Astrocyte (in vitro differentiated cells and primary cell): ENCODE measurements at regions not wholly inside any gene's neighbourhood (a gene's known extent, or its start where the extent isn't known, plus 50 kb on each side); places are given as distances from the start of the nearest gene placed in this dataset.
"Not testable (repeated sequence)": the region's sequence is repeated elsewhere in the genome, so short reads cannot be mapped to it uniquely, and the experiment has no call there.

Source experiments
- DNase-seq: peaks from one replicate; pipeline ENCODE4 v3.0.0-alpha.2; 2010; ENCODE audit warnings: low read depth
- FAIRE-seq: peaks from 2 replicates; lab custom pipeline; 2011; peaks lifted over from hg19 to GRCh38; lab: Jason Lieb, UNC
- H2AFZ ChIP-seq: 2 replicates; pipeline ENCODE4 v1.6.0; 2012; ENCODE audit warnings: low read depth, low read length, inconsistent platforms
- H3K27ac ChIP-seq: 2 replicates; pipeline ENCODE4 v1.5.1; 2011; ENCODE audit warnings: low read depth, low read length, inconsistent platforms
- H3K27me3 ChIP-seq: 2 replicates; pipeline ENCODE4 v1.6.0; 2011; ENCODE audit warnings: low read length, inconsistent platforms; ENCODE audit not compliant: insufficient read depth
- H3K36me3 ChIP-seq: 2 replicates; pipeline ENCODE4 v1.5.1; 2011; ENCODE audit warnings: low read length, inconsistent platforms; ENCODE audit not compliant: insufficient read depth
- H3K4me1 ChIP-seq: 2 replicates; pipeline ENCODE4 v1.5.1; 2011; ENCODE audit warnings: low read length, inconsistent platforms; ENCODE audit not compliant: insufficient read depth
- H3K4me2 ChIP-seq: 2 replicates; pipeline ENCODE4 v1.6.0; 2012; ENCODE audit warnings: low read length, inconsistent platforms
- H3K4me3 ChIP-seq: 2 replicates; pipeline ENCODE4 v1.5.1; 2011; ENCODE audit warnings: low read depth, mild to moderate bottlenecking, low read length, inconsistent platforms; ENCODE audit not compliant: insufficient read depth
- H3K79me2 ChIP-seq: 2 replicates; pipeline ENCODE4 v1.6.0; 2012; ENCODE audit warnings: mild to moderate bottlenecking, low read length, inconsistent platforms; ENCODE audit not compliant: insufficient read depth
- H3K9ac ChIP-seq: 2 replicates; pipeline ENCODE4 v1.6.0; 2012; ENCODE audit warnings: mild to moderate bottlenecking, low read length, inconsistent platforms
- H3K9me3 ChIP-seq: 2 replicates; pipeline ENCODE4 v1.5.1; 2012; ENCODE audit warnings: low read depth, mild to moderate bottlenecking, low read length, inconsistent platforms; ENCODE audit not compliant: insufficient read depth
- H4K20me1 ChIP-seq: 2 replicates; pipeline ENCODE4 v1.6.0; 2012; ENCODE audit warnings: low read length, inconsistent platforms; ENCODE audit not compliant: insufficient read depth
- H3K27ac Mint-ChIP-seq: one replicate; pipeline ENCODE4 v1.8.0; 2021; ENCODE audit warnings: mild to moderate bottlenecking, mixed read lengths; ENCODE audit not compliant: unreplicated experiment
- H3K27me3 Mint-ChIP-seq: one replicate; pipeline ENCODE4 v1.8.0; 2021; ENCODE audit warnings: low read depth, mixed read lengths; ENCODE audit not compliant: unreplicated experiment
- H3K36me3 Mint-ChIP-seq: one replicate; pipeline ENCODE4 v1.8.0; 2021; ENCODE audit warnings: low read depth, mixed read lengths; ENCODE audit not compliant: unreplicated experiment
- H3K4me1 Mint-ChIP-seq: one replicate; pipeline ENCODE4 v1.8.0; 2021; ENCODE audit warnings: low read depth, mixed read lengths; ENCODE audit not compliant: unreplicated experiment
- H3K4me3 Mint-ChIP-seq: one replicate; pipeline ENCODE4 v1.8.0; 2021; ENCODE audit warnings: mild to moderate bottlenecking, moderate library complexity, mixed read lengths; ENCODE audit not compliant: unreplicated experiment
- H3K9me3 Mint-ChIP-seq: one replicate; pipeline ENCODE4 v1.8.0; 2021; ENCODE audit warnings: mild to moderate bottlenecking, mixed read lengths; ENCODE audit not compliant: unreplicated experiment
- CTCF ChIP-seq: IDR thresholded peaks from 2 replicates; pipeline ENCODE4 v1.5.1; 2011; ENCODE audit warnings: low read depth, mild to moderate bottlenecking, inconsistent platforms, low read length, moderate library complexity; ENCODE audit not compliant: insufficient read depth
- EZH2 ChIP-seq: IDR thresholded peaks from 2 replicates; pipeline ENCODE4 v1.6.1; 2012; ENCODE audit warnings: mild to moderate bottlenecking, low read length, inconsistent platforms; ENCODE audit not compliant: insufficient read depth

GRCh38 chr3:30324587-30324986, 281.8 kb upstream of the TGFBR2 start:
- Histone ChIP-seq H3K27me3 (no peaks in the 10 kb centered on the region), H3K4me2 (no peak overlapping the region), H3K9ac (no peak overlapping the region), H3K36me3 (no peaks in the 10 kb centered on the region), H3K4me3 (no peak overlapping the region), H3K9me3 (no peaks in the 10 kb centered on the region), H4K20me1 (no peaks in the 10 kb centered on the region), H2AFZ (no peak overlapping the region), H3K79me2 (no peaks in the 10 kb centered on the region), H3K4me1 (peaks cover 3% of the 10 kb centered on the region), H3K27ac (no peak overlapping the region)
- DNase-seq (no peak), FAIRE-seq (no peak)
- Mint-ChIP-seq H3K4me3 (no peak overlapping the region), H3K27me3 (no peaks in the 10 kb centered on the region), H3K9me3 (no peaks in the 10 kb centered on the region), H3K4me1 (peaks cover 2% of the 10 kb centered on the region), H3K36me3 (peaks cover 1% of the 10 kb centered on the region), H3K27ac (no peak overlapping the region)
- no peak for TF ChIP-seq EZH2
- TF ChIP-seq CTCF, result no peak

GRCh38 chr3:30327976-30328375, 278.4 kb upstream of the TGFBR2 start:
- H2AFZ ChIP-seq, H3K27me3 ChIP-seq, H3K4me1 ChIP-seq, H3K4me2 ChIP-seq, H3K27ac Mint-ChIP-seq, H4K20me1 ChIP-seq, H3K36me3 Mint-ChIP-seq, DNase-seq, H3K9me3 ChIP-seq, H3K4me3 Mint-ChIP-seq, H3K9ac ChIP-seq, H3K9me3 Mint-ChIP-seq, H3K4me3 ChIP-seq, H3K27ac ChIP-seq, H3K27me3 Mint-ChIP-seq, H3K79me2 ChIP-seq, H3K36me3 ChIP-seq: not testable (repeated sequence)
- FAIRE-seq, result peak; percentile 92
- peaks cover 11% of the 10 kb centered on the region for H3K4me1 Mint-ChIP-seq

- H3K9ac ChIP-seq, H3K27ac Mint-ChIP-seq, H3K36me3 Mint-ChIP-seq, FAIRE-seq, H3K9me3 Mint-ChIP-seq, H3K4me2 ChIP-seq, H4K20me1 ChIP-seq, H3K36me3 ChIP-seq, H3K27ac ChIP-seq, H3K27me3 ChIP-seq, H2AFZ ChIP-seq, H3K4me3 ChIP-seq, H3K79me2 ChIP-seq, H3K27me3 Mint-ChIP-seq, H3K9me3 ChIP-seq, DNase-seq, H3K4me3 Mint-ChIP-seq: not testable (repeated sequence)
- peaks cover 10% of the 10 kb centered on the region for H3K4me1 ChIP-seq
- H3K4me1 Mint-ChIP-seq, result peaks cover 11% of the 10 kb centered on the region
These were observed 277.5 kb upstream of the TGFBR2 start for GRCh38 chr3:30328935-30329334.

GRCh38 chr3:30331519-30331918, 274.9 kb upstream of the TGFBR2 start:
- Histone ChIP-seq H2AFZ (no peak overlapping the region), H3K4me3 (no peak overlapping the region), H3K4me1 (peaks cover 8% of the 10 kb centered on the region), H3K9me3 (no peaks in the 10 kb centered on the region), H3K27me3 (no peaks in the 10 kb centered on the region), H3K79me2 (no peaks in the 10 kb centered on the region), H3K4me2 (no peak overlapping the region), H3K9ac (no peak overlapping the region), H4K20me1 (no peaks in the 10 kb centered on the region), H3K27ac (no peak overlapping the region), H3K36me3 (no peaks in the 10 kb centered on the region)
- Mint-ChIP-seq H3K4me1 (peaks cover 14% of the 10 kb centered on the region), H3K27me3 (no peaks in the 10 kb centered on the region), H3K9me3 (no peaks in the 10 kb centered on the region), H3K27ac (no peak overlapping the region), H3K4me3 (no peak overlapping the region), H3K36me3 (no peaks in the 10 kb centered on the region)
- no peak for FAIRE-seq
- no peak for DNase-seq
- TF ChIP-seq CTCF (no peak), EZH2 (no peak)
